Suprapubic skin (tissue), 4 donors: ENCODE measurements at regions not wholly inside any gene's neighbourhood (a gene's known extent, or its start where the extent isn't known, plus 50 kb on each side); places are given as distances from the start of the nearest gene placed in this dataset.

Experiments used
- DNase-seq, 2 donors: peaks; one replicate each; pipeline ENCODE4 v3.0.0-alpha.2; 2019; ENCODE audit warnings: low spot score in 2 of 2
- H3K27ac ChIP-seq: fragments of 200-600 bp; sonication (generic); one replicate; pipeline ENCODE4 v1.5.1; 2019
- H3K27me3 ChIP-seq: fragments of 200-600 bp; sonication (generic); one replicate; pipeline ENCODE4 v1.5.1; 2019
- H3K36me3 ChIP-seq: fragments of 200-600 bp; sonication (generic); one replicate; pipeline ENCODE4 v1.5.1; 2019
- H3K4me1 ChIP-seq: fragments of 200-600 bp; sonication (generic); one replicate; pipeline ENCODE4 v1.5.1; 2019
- H3K4me3 ChIP-seq: fragments of 200-600 bp; sonication (generic); one replicate; pipeline ENCODE4 v1.5.1; 2019; ENCODE audit warnings: mild to moderate bottlenecking
- H3K9me3 ChIP-seq: fragments of 200-600 bp; sonication (generic); one replicate; pipeline ENCODE4 v1.5.1; 2019
- EP300 ChIP-seq: sonication (generic); formaldehyde crosslinking; IDR thresholded peaks from one replicate; pipeline ENCODE4 v1.6.1; 2017; ENCODE audit warnings: antibody characterized with exemption
- POLR2A ChIP-seq, 2 donors: fragments of 450-650 bp; IDR thresholded peaks; one replicate each; pipeline ENCODE4 v1.6.1; 2017; ENCODE audit warnings: antibody characterized with exemption in 2 of 2, mild to moderate bottlenecking in 2 of 2, moderate library complexity in 2 of 2
- POLR2AphosphoS5 ChIP-seq, 3 donors: sonication (generic); formaldehyde crosslinking; IDR thresholded peaks; one replicate each; pipeline ENCODE4 v1.6.1; 2017; ENCODE audit warnings: antibody characterized with exemption in 3 of 3
- WGBS: methylation state at CpG from one replicate; pipeline ENCODE4 v1.1.5; 2018; 5-methylcytosine and 5-hydroxymethylcytosine counted together
- TF ChIP-seq, protein P1 (sequence below), 2 donors: fragments of 200-600 bp in 1 of 2; fragments of 450-650 bp in 1 of 2; sonication (generic) in 1 of 2; IDR thresholded peaks; one replicate each; pipeline ENCODE4 v1.5.1; 2016 to 2019; ENCODE audit warnings: antibody characterized with exemption in 2 of 2, mild to moderate bottlenecking in 1 of 2, moderate library complexity in 1 of 2

GRCh38 chr16:8430401-8430800 lies 159.9 kb downstream of the TMEM114 start:
- H3K4me1 ChIP-seq: no peaks in the 10 kb centered on the region
- no peak for TF ChIP-seq POLR2A (IDR thresholded peaks at IDR 0.05)
- TF ChIP-seq, protein P1, sequence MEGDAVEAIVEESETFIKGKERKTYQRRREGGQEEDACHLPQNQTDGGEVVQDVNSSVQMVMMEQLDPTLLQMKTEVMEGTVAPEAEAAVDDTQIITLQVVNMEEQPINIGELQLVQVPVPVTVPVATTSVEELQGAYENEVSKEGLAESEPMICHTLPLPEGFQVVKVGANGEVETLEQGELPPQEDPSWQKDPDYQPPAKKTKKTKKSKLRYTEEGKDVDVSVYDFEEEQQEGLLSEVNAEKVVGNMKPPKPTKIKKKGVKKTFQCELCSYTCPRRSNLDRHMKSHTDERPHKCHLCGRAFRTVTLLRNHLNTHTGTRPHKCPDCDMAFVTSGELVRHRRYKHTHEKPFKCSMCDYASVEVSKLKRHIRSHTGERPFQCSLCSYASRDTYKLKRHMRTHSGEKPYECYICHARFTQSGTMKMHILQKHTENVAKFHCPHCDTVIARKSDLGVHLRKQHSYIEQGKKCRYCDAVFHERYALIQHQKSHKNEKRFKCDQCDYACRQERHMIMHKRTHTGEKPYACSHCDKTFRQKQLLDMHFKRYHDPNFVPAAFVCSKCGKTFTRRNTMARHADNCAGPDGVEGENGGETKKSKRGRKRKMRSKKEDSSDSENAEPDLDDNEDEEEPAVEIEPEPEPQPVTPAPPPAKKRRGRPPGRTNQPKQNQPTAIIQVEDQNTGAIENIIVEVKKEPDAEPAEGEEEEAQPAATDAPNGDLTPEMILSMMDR (IDR thresholded peaks at IDR 0.05): no peak
- no peak for TF ChIP-seq EP300
- no peak for TF ChIP-seq POLR2AphosphoS5 (IDR thresholded peaks at IDR 0.05)
- no peak for DNase-seq
- H3K4me3 ChIP-seq: no peak overlapping the region
- H3K27ac ChIP-seq: no peak overlapping the region
- H3K27me3 ChIP-seq: no peaks in the 10 kb centered on the region
- H3K9me3 ChIP-seq: no peaks in the 10 kb centered on the region
- no peaks in the 10 kb centered on the region for H3K36me3 ChIP-seq
- 84% methylated on average over 3 of the region's 3 CpGs for WGBS

- no peaks in the 10 kb centered on the region for H3K27me3 ChIP-seq
- no peak overlapping the region for H3K27ac ChIP-seq
- no peak overlapping the region for H3K4me3 ChIP-seq
- WGBS: 91% methylated on average over 4 of the region's 4 CpGs
- H3K4me1 ChIP-seq: no peaks in the 10 kb centered on the region
- H3K36me3 ChIP-seq: no peaks in the 10 kb centered on the region
- DNase-seq: no peak
- H3K9me3 ChIP-seq: peaks cover 4% of the 10 kb centered on the region
- TF ChIP-seq POLR2A (IDR thresholded peaks at IDR 0.05) (no peak), POLR2AphosphoS5 (IDR thresholded peaks at IDR 0.05) (no peak), EP300 (no peak)
- TF ChIP-seq, protein P1 (IDR thresholded peaks at IDR 0.05): no peak
Observed at GRCh38 chr16:8426569-8426968, 163.7 kb downstream of the TMEM114 start.

GRCh38 chr16:8417145-8417544 lies 173.2 kb downstream of the TMEM114 start:
- Histone ChIP-seq H3K36me3 (no peaks in the 10 kb centered on the region), H3K27me3 (no peaks in the 10 kb centered on the region), H3K27ac (no peak overlapping the region), H3K4me1 (no peaks in the 10 kb centered on the region), H3K4me3 (no peak overlapping the region), H3K9me3 (no peaks in the 10 kb centered on the region)
- WGBS: 83% methylated on average over 4 of the region's 4 CpGs
- TF ChIP-seq POLR2AphosphoS5 (IDR thresholded peaks at IDR 0.05): no peak
- DNase-seq: no peak

DNA sequence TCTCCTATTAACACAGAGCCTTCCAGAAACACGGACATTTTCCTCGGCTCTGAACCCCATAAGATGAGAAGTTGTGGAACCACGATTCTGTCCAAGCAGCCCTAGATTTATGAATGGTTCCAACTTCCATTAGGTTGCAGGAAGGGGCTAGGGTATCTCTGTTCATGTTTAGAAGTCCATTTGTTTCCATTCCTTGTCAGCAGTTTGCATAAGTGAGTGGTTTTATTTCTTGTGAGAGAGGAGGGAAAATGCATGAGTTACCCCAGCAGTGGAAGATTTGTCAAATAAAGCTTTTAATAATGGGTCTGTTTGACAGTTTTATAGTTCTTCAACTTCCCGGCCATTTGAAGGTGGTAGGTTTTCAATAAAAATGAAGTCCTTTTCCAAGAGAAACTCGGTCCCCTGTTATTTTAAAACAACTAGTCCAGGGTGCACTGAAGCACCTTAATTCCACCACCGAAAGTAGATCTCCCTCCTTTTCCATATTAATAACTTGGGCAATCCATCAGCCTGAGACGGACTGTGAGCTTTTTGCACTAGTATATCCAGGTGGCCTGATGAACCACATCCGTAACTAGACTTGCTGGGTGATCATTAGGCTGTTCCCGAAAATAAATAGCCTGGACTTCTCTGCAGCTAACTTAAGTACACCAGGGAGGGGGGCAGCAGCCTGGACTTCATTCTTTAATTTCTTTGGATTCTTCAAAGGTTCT lies 181.3 kb downstream of the TMEM114 start:
- WGBS: 70% methylated on average over 9 of the region's 9 CpGs

DNA sequence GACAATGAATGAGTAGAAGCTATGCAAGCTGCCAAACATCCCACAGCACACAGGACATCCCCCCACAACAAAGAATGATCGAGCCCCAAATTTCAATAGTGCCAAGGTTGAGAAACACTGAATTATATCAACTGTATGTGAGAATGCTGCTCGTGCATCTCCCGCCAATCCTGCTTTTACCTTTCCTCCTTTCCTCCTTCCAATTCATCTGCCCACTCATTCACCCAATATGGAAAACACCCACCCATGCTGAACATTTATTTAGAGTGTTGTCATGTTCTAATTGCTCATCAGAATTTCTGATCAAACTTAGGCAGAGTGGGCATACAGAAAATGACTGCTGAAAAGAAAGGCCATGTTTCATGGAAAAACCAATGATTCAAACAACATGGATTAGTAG lies 183.0 kb downstream of the TMEM114 start:
- no peak for DNase-seq
- Histone ChIP-seq H3K9me3 (peaks cover 4% of the 10 kb centered on the region), H3K27me3 (no peaks in the 10 kb centered on the region), H3K4me3 (no peak overlapping the region), H3K4me1 (no peaks in the 10 kb centered on the region), H3K27ac (no peak overlapping the region), H3K36me3 (no peaks in the 10 kb centered on the region)
- TF ChIP-seq EP300: no peak
- TF ChIP-seq POLR2A (IDR thresholded peaks at IDR 0.05): no peak
- no peak for TF ChIP-seq POLR2AphosphoS5 (IDR thresholded peaks at IDR 0.05)
- TF ChIP-seq, protein P1 (IDR thresholded peaks at IDR 0.05): no peak
- WGBS: 71% methylated on average over 3 of the region's 3 CpGs

More for the DNA sequence above, 181.3 kb downstream of the TMEM114 start:
- no peaks in the 10 kb centered on the region for H3K27me3 ChIP-seq
- TF ChIP-seq POLR2AphosphoS5 (IDR thresholded peaks at IDR 0.05): no peak
- TF ChIP-seq, protein P1 (IDR thresholded peaks at IDR 0.05): no peak
- TF ChIP-seq POLR2A (IDR thresholded peaks at IDR 0.05): no peak
- TF ChIP-seq EP300: no peak
- H3K36me3 ChIP-seq: no peaks in the 10 kb centered on the region
- peaks cover 4% of the 10 kb centered on the region for H3K9me3 ChIP-seq
- H3K27ac ChIP-seq: no peak overlapping the region
- no peak for DNase-seq
- no peaks in the 10 kb centered on the region for H3K4me1 ChIP-seq
- no peak overlapping the region for H3K4me3 ChIP-seq
